Spinal cord (tissue), 9 donors: ENCODE measurements at regions not wholly inside any gene's neighbourhood (a gene's known extent, or its start where the extent isn't known, plus 50 kb on each side); places are given as distances from the start of the nearest gene placed in this dataset.
"Not testable (repeated sequence)": the region's sequence is repeated elsewhere in the genome, so short reads cannot be mapped to it uniquely, and the experiment has no call there.

Source experiments
- DNase-seq, 6 donors: peaks; one replicate each; pipeline versions ENCODE4 v3.0.0 to v3.0.0-alpha.2; 2013 to 2015; ENCODE audit warnings: low spot score in 6 of 6, low read depth in 4 of 6
- H3K27ac ChIP-seq: one replicate; pipeline ENCODE4 v1.5.1; 2013; ENCODE audit warnings: low read depth, low read length, control low read depth
- H3K27me3 ChIP-seq: one replicate; pipeline ENCODE4 v1.6.1; 2013; ENCODE audit warnings: low read length; ENCODE audit not compliant: control insufficient read depth, insufficient read depth
- H3K36me3 ChIP-seq: one replicate; pipeline ENCODE4 v1.6.1; 2013; ENCODE audit warnings: low read length; ENCODE audit not compliant: control insufficient read depth, insufficient read depth
- H3K4me1 ChIP-seq: one replicate; pipeline ENCODE4 v1.6.1; 2013; ENCODE audit warnings: low read length; ENCODE audit not compliant: control insufficient read depth, insufficient read depth
- H3K4me3 ChIP-seq: one replicate; pipeline ENCODE4 v1.5.1; 2013; ENCODE audit warnings: low read depth, low read length, control low read depth
- H3K9me3 ChIP-seq: one replicate; pipeline ENCODE4 v1.6.1; 2013; ENCODE audit warnings: low read length; ENCODE audit not compliant: control insufficient read depth, insufficient read depth
- WGBS: methylation state at CpG from one replicate; pipeline ENCODE4 v1.1.5; 2013; ENCODE audit warnings: missing lambda C conversion rate; ENCODE audit not compliant: insufficient coverage; 5-methylcytosine and 5-hydroxymethylcytosine counted together
- donor health status: healthy.

GRCh38 chr5:98341038-98342032 lies 432.1 kb upstream of the RGMB start:
- Histone ChIP-seq H3K36me3 (no peaks in the 10 kb centered on the region), H3K9me3 (no peaks in the 10 kb centered on the region), H3K27ac (no peak overlapping the region), H3K4me1 (no peaks in the 10 kb centered on the region), H3K4me3 (no peak overlapping the region), H3K27me3 (no peaks in the 10 kb centered on the region)
- WGBS, result 81% methylated on average over 3 of the region's 4 CpGs
- no peak for DNase-seq

DNA sequence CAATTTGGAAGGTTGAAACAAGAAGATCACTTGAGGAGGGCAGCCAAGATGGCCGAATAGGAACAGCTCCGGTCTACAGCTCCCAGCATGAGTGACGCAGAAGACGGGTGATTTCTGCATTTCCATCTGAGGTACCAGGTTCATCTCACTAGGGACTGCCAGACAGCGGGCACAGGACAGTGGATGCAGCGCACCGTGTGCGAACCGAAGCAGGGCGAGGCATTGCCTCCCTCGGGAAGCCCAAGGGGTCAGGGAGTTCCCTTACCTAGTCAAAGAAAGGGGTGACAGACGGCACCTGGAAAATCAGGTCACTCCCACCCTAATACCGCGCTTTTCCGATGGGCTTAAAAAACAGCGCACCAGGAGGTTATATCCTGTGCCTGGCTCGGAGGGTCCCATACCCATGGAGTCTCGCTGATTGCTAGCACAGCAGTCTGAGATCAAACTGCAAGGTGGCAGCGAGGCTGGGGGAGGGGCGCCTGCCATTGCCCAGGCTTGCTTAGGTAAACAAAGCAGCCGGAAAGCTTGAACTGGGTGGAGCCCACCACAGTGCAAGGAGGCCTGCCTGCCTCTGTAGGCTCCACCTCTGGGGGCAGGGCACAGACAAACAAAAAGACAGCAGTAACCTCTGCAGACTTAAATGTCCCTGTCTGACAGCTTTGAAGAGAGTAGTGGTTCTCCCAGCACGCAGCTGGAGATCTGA lies 430.4 kb upstream of the RGMB start:
- H3K4me1 ChIP-seq, H3K4me3 ChIP-seq, H3K27me3 ChIP-seq, H3K27ac ChIP-seq, DNase-seq, H3K9me3 ChIP-seq, H3K36me3 ChIP-seq: not testable (repeated sequence)
- WGBS, result 98% methylated on average over 18 of the region's 22 CpGs

GRCh38 chr5:98349251-98349989 lies 424.0 kb upstream of the RGMB start:
- H3K27ac ChIP-seq, result no peak overlapping the region
- no peak for DNase-seq
- H3K4me1 ChIP-seq, result no peaks in the 10 kb centered on the region
- no peak overlapping the region for H3K4me3 ChIP-seq
- no peaks in the 10 kb centered on the region for H3K27me3 ChIP-seq
- H3K9me3 ChIP-seq, result peaks cover 7% of the 10 kb centered on the region
- no peaks in the 10 kb centered on the region for H3K36me3 ChIP-seq
- 63% methylated on average over 3 of the region's 6 CpGs for WGBS

GRCh38 chr5:98349990-98350365 lies 423.5 kb upstream of the RGMB start:
- WGBS, result no CpG with 5 or more reads among the region's 1 CpG
- no peak for DNase-seq
- no peaks in the 10 kb centered on the region for H3K36me3 ChIP-seq
- peaks cover 7% of the 10 kb centered on the region for H3K9me3 ChIP-seq
- H3K4me1 ChIP-seq, result no peaks in the 10 kb centered on the region
- no peaks in the 10 kb centered on the region for H3K27me3 ChIP-seq
- H3K4me3 ChIP-seq, result no peak overlapping the region
- no peak overlapping the region for H3K27ac ChIP-seq

- peaks cover 4% of the 10 kb centered on the region for H3K9me3 ChIP-seq
- no peaks in the 10 kb centered on the region for H3K36me3 ChIP-seq
- WGBS, result no CpG with 5 or more reads among the region's 2 CpGs
- H3K27me3 ChIP-seq, result no peaks in the 10 kb centered on the region
- no peak overlapping the region for H3K27ac ChIP-seq
- H3K4me3 ChIP-seq, result no peak overlapping the region
- no peak for DNase-seq
- H3K4me1 ChIP-seq, result no peaks in the 10 kb centered on the region
Measured at GRCh38 chr5:98354922-98355321, 418.5 kb upstream of the RGMB start.

- WGBS, result 86% methylated on average over 4 of the region's 4 CpGs
- Histone ChIP-seq H3K9me3 (no peaks in the 10 kb centered on the region), H3K27me3 (no peaks in the 10 kb centered on the region), H3K4me3 (no peak overlapping the region), H3K27ac (no peak overlapping the region), H3K4me1 (no peaks in the 10 kb centered on the region), H3K36me3 (no peaks in the 10 kb centered on the region)
- no peak for DNase-seq
Measured at GRCh38 chr5:98360548-98360947, 412.9 kb upstream of the RGMB start.

DNA sequence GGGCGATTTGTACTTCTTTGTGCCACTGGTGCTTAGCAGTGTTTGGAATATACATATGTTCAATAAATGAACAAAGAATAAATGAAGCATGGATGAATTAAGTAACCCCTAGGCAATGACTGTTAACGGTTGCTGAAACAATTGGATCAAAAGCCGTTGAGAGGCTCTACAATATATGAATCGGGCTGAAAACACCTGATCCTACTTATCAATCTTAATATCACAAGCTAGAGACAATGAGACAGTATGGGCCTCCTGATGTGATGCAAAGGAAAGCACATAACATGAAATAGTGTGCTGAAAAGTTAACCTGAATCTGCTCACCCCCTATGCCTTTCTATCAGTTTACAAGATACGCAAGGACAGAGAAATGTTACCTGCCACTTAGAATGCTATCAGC lies 410.3 kb upstream of the RGMB start:
- H3K4me3 ChIP-seq, result no peak overlapping the region
- no peak overlapping the region for H3K27ac ChIP-seq
- WGBS, result no CpG with 5 or more reads among the region's 5 CpGs

DNA sequence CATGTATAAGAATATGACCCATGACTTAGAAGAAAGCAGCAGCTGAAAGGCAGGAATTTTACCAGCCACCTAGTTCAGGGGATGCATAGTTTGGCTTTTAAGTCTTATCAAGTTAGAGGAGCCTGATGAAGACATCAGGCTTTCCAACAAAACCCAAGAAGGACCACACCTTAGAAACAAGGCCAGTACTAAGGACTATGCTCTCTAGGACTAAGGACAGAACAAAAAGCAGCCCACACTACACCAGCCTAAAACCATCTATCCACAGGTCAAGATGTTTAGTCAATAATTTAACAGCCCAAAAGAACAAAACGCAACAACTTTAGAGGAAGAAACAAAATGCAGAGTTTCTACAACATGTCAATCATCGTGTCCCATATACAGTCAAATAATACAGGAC lies 408.9 kb upstream of the RGMB start:
- no peaks in the 10 kb centered on the region for H3K36me3 ChIP-seq
- WGBS, result 80% methylated on average over 1 of the region's 2 CpGs
- no peaks in the 10 kb centered on the region for H3K9me3 ChIP-seq
- H3K4me1 ChIP-seq, result no peaks in the 10 kb centered on the region
- H3K27ac ChIP-seq, result no peak overlapping the region
- H3K4me3 ChIP-seq, result no peak overlapping the region
- DNase-seq, result no peak
- no peaks in the 10 kb centered on the region for H3K27me3 ChIP-seq

More for the DNA sequence above, 410.3 kb upstream of the RGMB start:
- peak in 1 of 6 donors; percentile 11 for DNase-seq
- H3K4me1 ChIP-seq, result no peaks in the 10 kb centered on the region
- H3K9me3 ChIP-seq, result no peaks in the 10 kb centered on the region
- no peaks in the 10 kb centered on the region for H3K36me3 ChIP-seq
- no peaks in the 10 kb centered on the region for H3K27me3 ChIP-seq

GRCh38 chr5:98365126-98365525 lies 408.3 kb upstream of the RGMB start:
- no peaks in the 10 kb centered on the region for H3K27me3 ChIP-seq
- no peak overlapping the region for H3K27ac ChIP-seq
- WGBS, result no CpG with 5 or more reads among the region's 2 CpGs
- no peak overlapping the region for H3K4me3 ChIP-seq
- H3K36me3 ChIP-seq, result no peaks in the 10 kb centered on the region
- no peaks in the 10 kb centered on the region for H3K9me3 ChIP-seq
- peak in 2 of 6 donors; percentile 7 to 60 for DNase-seq
- no peaks in the 10 kb centered on the region for H3K4me1 ChIP-seq
